HepG2 (cell line): ENCODE measurements at regions not wholly inside any gene's neighbourhood (a gene's known extent, or its start where the extent isn't known, plus 50 kb on each side); places are given as distances from the start of the nearest gene placed in this dataset.

ENCODE experiments used
- ATAC-seq: fragments of 200-7000 bp; cut with Tn5 transposase; 3 replicates; pipeline ENCODE4 v1.9.1; 2020; ENCODE audit warnings: mild to moderate bottlenecking, moderate library complexity
- BruUV-seq: library from RNA; stranded (reverse); fragments of 400-500 nt; replicated peaks from 2 replicates; lab custom pipeline; 2021; lab: Mats Ljungman, UMichigan
- CTCF ChIA-PET: fragments of 300-600 bp; formaldehyde crosslinking; extraction: SDS; loops from one replicate; lab custom pipeline; 2021; ENCODE audit warnings: low total read pairs, inconsistent platforms, low intra/inter-chr PET ratio; lab: Yijun Ruan, JAX
- POLR2A ChIA-PET: fragments of 350-600 bp; sonication (Branson Sonifier 250); formaldehyde crosslinking; loops from one replicate; lab custom pipeline; 2020; ENCODE audit warnings: antibody characterized with exemption, inconsistent platforms; lab: Yijun Ruan, JAX
- DNase-seq: peaks from one replicate; pipeline ENCODE4 v3.0.0-alpha.2; 2015; ENCODE audit warnings: low spot score
- FAIRE-seq: peaks from 3 replicates; lab custom pipeline; 2011; peaks lifted over from hg19 to GRCh38; lab: Jason Lieb, UNC
- H2AFZ ChIP-seq: one replicate; pipeline ENCODE4 v1.6.1; 2011; ENCODE audit warnings: low read length, inconsistent platforms
- H3K27ac ChIP-seq: fragments of 300-600 bp; 3 replicates; pipeline ENCODE4 v1.8.0; 2011; ENCODE audit warnings: mixed run types, mild to moderate bottlenecking, mixed read lengths, low read length, inconsistent platforms; ENCODE audit not compliant: insufficient read depth; ENCODE audit errors: extremely low read length
- H3K27me3 ChIP-seq, 2 experiments: fragments of 200-600 bp in 1 of 2; 2 replicates in 1 of 2; 3 replicates in 1 of 2; pipeline versions ENCODE4 v1.6.0 to v1.8.0; 2011; ENCODE audit warnings: low read length in 2 of 2, mild to moderate bottlenecking in 2 of 2, moderate library complexity in 2 of 2, inconsistent platforms in 1 of 2; ENCODE audit not compliant: insufficient read depth in 2 of 2, control insufficient read depth in 1 of 2
- H3K36me3 ChIP-seq, 2 experiments: fragments of 200-600 bp in 1 of 2; replicated peaks in 1 of 2; 2 replicates in 1 of 2; 3 replicates in 1 of 2; pipeline versions ENCODE4 v1.5.1 to v1.8.0; 2011; ENCODE audit warnings: low read length in 2 of 2, inconsistent platforms in 1 of 2; ENCODE audit not compliant: insufficient read depth in 2 of 2, control insufficient read depth in 1 of 2
- H3K4me1 ChIP-seq: 2 replicates; pipeline ENCODE4 v1.5.1; 2012; ENCODE audit warnings: low read length, inconsistent platforms; ENCODE audit not compliant: insufficient read depth
- H3K4me2 ChIP-seq: 2 replicates; pipeline ENCODE4 v1.6.0; 2011; ENCODE audit warnings: low read depth, low read length, inconsistent platforms
- H3K4me3 ChIP-seq, 3 experiments: fragments of 200-600 bp in 1 of 3; sonication (generic), shearing (Covaris generic) in 1 of 3; replicated peaks in 1 of 3; 2 replicates each; pipeline ENCODE4 v1.5.1; 2011 to 2016; ENCODE audit warnings: low read length in 3 of 3, inconsistent platforms in 2 of 3, low read depth in 2 of 3, mild to moderate bottlenecking in 2 of 3, control low read depth in 1 of 3, mixed read lengths in 1 of 3; ENCODE audit not compliant: insufficient read depth in 1 of 3
- H3K79me2 ChIP-seq: one replicate; pipeline ENCODE4 v1.6.1; 2011; ENCODE audit warnings: low read length, inconsistent platforms; ENCODE audit not compliant: insufficient read depth
- H3K9ac ChIP-seq: 2 replicates; pipeline ENCODE4 v1.6.0; 2011; ENCODE audit warnings: mild to moderate bottlenecking, low read depth, low read length, inconsistent platforms; ENCODE audit not compliant: insufficient read depth
- H3K9me3 ChIP-seq: 2 replicates; pipeline ENCODE4 v1.5.1; 2012; ENCODE audit warnings: mild to moderate bottlenecking, low read length
- H4K20me1 ChIP-seq: 2 replicates; pipeline ENCODE4 v1.6.0; 2011; ENCODE audit warnings: inconsistent platforms, mild to moderate bottlenecking, low read length, moderate library complexity; ENCODE audit not compliant: insufficient read depth
- ASH2L ChIP-seq: fragments of 300-600, 200-600 bp; sonication (generic); IDR thresholded peaks from 2 replicates; pipeline ENCODE4 v1.7.0; 2017; ENCODE audit warnings: low read depth, mild to moderate bottlenecking, moderate library complexity, mixed read lengths, low read length; ENCODE audit not compliant: insufficient read length
- MATR3 ChIP-seq: sonication (generic); formaldehyde crosslinking; IDR thresholded peaks from 2 replicates; pipeline ENCODE4 v1.4.0; 2020; ENCODE audit warnings: missing genetic modification reagents
- in situ Hi-C: cut with HindIII; loops from 2 replicates; pipeline ENCODE4 v1.10.0; 2017; ENCODE audit warnings: low pct_unique_long_range_greater_than_20kb; ENCODE audit not compliant: extremely low pct_ligation_motif_present
- intact Hi-C: fragments of 100-400 bp; cut with micrococcal nuclease; formaldehyde crosslinking; loops from one replicate; pipeline ENCODE4 v1.10.0; 2022; ENCODE audit not compliant: unreplicated experiment
- TF ChIP-seq, protein P1 (sequence below): sonication (generic); formaldehyde crosslinking; IDR thresholded peaks from 2 replicates; pipeline ENCODE4 v1.4.0; 2020; ENCODE audit warnings: missing genetic modification reagents
- TF ChIP-seq, protein P2 (sequence below): sonication (generic); formaldehyde crosslinking; IDR thresholded peaks from 2 replicates; pipeline ENCODE4 v1.5.1; 2020; ENCODE audit warnings: mild to moderate bottlenecking, moderate library complexity, missing genetic modification reagents
- TF ChIP-seq, protein P3 (sequence below), 2 experiments: sonication (generic) in 1 of 2; formaldehyde crosslinking in 1 of 2; IDR thresholded peaks; 2 replicates each; pipeline versions ENCODE4 v1.6.1 to v1.9.0; 2014 to 2022; ENCODE audit warnings: antibody characterized with exemption in 1 of 2, borderline replicate concordance in 1 of 2, inconsistent platforms in 1 of 2, low read depth in 1 of 2, missing genetic modification reagents in 1 of 2
- TF ChIP-seq, protein P4 (sequence below): sonication (generic); formaldehyde crosslinking; IDR thresholded peaks from 2 replicates; pipeline ENCODE4 v1.5.0; 2020; ENCODE audit warnings: mild to moderate bottlenecking, missing genetic modification reagents, borderline replicate concordance

DNA sequence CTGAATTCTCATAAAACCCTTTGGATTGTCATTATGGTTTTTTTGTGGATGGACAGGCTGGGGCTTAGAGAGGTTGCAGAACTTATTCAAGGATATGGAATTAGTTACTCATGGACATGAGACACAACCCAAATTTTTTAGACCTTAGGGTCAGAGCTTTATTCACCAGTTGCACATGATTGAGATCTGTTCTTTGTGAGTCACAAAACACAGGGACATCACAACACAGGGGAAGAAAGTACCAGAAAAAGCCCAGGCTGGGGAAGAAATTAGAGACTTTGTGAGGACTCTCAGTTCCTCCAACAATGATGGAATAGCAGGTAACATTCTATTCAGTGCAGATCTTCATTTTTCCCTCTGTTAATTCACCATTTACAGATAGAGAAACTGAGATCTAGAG, 602.4 kb upstream of the CPEB2 start:
- Histone ChIP-seq H4K20me1 (no peaks in the 10 kb centered on the region), H3K79me2 (no peaks in the 10 kb centered on the region), H3K4me1 (no peaks in the 10 kb centered on the region), H2AFZ (no peak overlapping the region), H3K9me3 (peaks cover 74% of the 10 kb centered on the region), H3K4me3 (no peak overlapping the region), H3K4me2 (no peak overlapping the region), H3K36me3 (no peaks in the 10 kb centered on the region), H3K9ac (no peak overlapping the region), H3K27me3 (no peaks in the 10 kb centered on the region), H3K27ac (no peak overlapping the region)
- intact Hi-C loops (no loop called here), in situ Hi-C loops (no loop called here)
- ChIA-PET CTCF (no interaction called here), POLR2A (no interaction called here)
- BruUV-seq, result no TSS peak
- no peak for DNase-seq
- no peak for ATAC-seq
- FAIRE-seq, result no peak
- TF ChIP-seq, protein P1, sequence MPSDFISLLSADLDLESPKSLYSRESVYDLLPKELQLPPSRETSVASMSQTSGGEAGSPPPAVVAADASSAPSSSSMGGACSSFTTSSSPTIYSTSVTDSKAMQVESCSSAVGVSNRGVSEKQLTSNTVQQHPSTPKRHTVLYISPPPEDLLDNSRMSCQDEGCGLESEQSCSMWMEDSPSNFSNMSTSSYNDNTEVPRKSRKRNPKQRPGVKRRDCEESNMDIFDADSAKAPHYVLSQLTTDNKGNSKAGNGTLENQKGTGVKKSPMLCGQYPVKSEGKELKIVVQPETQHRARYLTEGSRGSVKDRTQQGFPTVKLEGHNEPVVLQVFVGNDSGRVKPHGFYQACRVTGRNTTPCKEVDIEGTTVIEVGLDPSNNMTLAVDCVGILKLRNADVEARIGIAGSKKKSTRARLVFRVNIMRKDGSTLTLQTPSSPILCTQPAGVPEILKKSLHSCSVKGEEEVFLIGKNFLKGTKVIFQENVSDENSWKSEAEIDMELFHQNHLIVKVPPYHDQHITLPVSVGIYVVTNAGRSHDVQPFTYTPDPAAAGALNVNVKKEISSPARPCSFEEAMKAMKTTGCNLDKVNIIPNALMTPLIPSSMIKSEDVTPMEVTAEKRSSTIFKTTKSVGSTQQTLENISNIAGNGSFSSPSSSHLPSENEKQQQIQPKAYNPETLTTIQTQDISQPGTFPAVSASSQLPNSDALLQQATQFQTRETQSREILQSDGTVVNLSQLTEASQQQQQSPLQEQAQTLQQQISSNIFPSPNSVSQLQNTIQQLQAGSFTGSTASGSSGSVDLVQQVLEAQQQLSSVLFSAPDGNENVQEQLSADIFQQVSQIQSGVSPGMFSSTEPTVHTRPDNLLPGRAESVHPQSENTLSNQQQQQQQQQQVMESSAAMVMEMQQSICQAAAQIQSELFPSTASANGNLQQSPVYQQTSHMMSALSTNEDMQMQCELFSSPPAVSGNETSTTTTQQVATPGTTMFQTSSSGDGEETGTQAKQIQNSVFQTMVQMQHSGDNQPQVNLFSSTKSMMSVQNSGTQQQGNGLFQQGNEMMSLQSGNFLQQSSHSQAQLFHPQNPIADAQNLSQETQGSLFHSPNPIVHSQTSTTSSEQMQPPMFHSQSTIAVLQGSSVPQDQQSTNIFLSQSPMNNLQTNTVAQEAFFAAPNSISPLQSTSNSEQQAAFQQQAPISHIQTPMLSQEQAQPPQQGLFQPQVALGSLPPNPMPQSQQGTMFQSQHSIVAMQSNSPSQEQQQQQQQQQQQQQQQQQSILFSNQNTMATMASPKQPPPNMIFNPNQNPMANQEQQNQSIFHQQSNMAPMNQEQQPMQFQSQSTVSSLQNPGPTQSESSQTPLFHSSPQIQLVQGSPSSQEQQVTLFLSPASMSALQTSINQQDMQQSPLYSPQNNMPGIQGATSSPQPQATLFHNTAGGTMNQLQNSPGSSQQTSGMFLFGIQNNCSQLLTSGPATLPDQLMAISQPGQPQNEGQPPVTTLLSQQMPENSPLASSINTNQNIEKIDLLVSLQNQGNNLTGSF (CRISPR knock-in tag), result no peak
- TF ChIP-seq, protein P2, sequence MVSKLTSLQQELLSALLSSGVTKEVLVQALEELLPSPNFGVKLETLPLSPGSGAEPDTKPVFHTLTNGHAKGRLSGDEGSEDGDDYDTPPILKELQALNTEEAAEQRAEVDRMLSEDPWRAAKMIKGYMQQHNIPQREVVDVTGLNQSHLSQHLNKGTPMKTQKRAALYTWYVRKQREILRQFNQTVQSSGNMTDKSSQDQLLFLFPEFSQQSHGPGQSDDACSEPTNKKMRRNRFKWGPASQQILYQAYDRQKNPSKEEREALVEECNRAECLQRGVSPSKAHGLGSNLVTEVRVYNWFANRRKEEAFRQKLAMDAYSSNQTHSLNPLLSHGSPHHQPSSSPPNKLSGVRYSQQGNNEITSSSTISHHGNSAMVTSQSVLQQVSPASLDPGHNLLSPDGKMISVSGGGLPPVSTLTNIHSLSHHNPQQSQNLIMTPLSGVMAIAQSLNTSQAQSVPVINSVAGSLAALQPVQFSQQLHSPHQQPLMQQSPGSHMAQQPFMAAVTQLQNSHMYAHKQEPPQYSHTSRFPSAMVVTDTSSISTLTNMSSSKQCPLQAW (CRISPR knock-in tag), result no peak
- no peak for TF ChIP-seq ASH2L
- TF ChIP-seq, protein P3, sequence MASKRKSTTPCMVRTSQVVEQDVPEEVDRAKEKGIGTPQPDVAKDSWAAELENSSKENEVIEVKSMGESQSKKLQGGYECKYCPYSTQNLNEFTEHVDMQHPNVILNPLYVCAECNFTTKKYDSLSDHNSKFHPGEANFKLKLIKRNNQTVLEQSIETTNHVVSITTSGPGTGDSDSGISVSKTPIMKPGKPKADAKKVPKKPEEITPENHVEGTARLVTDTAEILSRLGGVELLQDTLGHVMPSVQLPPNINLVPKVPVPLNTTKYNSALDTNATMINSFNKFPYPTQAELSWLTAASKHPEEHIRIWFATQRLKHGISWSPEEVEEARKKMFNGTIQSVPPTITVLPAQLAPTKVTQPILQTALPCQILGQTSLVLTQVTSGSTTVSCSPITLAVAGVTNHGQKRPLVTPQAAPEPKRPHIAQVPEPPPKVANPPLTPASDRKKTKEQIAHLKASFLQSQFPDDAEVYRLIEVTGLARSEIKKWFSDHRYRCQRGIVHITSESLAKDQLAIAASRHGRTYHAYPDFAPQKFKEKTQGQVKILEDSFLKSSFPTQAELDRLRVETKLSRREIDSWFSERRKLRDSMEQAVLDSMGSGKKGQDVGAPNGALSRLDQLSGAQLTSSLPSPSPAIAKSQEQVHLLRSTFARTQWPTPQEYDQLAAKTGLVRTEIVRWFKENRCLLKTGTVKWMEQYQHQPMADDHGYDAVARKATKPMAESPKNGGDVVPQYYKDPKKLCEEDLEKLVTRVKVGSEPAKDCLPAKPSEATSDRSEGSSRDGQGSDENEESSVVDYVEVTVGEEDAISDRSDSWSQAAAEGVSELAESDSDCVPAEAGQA (IDR thresholded peaks at IDR 0.05; ENCODE audit: low read depth), result no peak
- TF ChIP-seq, protein P3 (CRISPR knock-in tag; IDR thresholded peaks at IDR 0.05; ENCODE audit: borderline replicate concordance), result no peak
- TF ChIP-seq, protein P4, sequence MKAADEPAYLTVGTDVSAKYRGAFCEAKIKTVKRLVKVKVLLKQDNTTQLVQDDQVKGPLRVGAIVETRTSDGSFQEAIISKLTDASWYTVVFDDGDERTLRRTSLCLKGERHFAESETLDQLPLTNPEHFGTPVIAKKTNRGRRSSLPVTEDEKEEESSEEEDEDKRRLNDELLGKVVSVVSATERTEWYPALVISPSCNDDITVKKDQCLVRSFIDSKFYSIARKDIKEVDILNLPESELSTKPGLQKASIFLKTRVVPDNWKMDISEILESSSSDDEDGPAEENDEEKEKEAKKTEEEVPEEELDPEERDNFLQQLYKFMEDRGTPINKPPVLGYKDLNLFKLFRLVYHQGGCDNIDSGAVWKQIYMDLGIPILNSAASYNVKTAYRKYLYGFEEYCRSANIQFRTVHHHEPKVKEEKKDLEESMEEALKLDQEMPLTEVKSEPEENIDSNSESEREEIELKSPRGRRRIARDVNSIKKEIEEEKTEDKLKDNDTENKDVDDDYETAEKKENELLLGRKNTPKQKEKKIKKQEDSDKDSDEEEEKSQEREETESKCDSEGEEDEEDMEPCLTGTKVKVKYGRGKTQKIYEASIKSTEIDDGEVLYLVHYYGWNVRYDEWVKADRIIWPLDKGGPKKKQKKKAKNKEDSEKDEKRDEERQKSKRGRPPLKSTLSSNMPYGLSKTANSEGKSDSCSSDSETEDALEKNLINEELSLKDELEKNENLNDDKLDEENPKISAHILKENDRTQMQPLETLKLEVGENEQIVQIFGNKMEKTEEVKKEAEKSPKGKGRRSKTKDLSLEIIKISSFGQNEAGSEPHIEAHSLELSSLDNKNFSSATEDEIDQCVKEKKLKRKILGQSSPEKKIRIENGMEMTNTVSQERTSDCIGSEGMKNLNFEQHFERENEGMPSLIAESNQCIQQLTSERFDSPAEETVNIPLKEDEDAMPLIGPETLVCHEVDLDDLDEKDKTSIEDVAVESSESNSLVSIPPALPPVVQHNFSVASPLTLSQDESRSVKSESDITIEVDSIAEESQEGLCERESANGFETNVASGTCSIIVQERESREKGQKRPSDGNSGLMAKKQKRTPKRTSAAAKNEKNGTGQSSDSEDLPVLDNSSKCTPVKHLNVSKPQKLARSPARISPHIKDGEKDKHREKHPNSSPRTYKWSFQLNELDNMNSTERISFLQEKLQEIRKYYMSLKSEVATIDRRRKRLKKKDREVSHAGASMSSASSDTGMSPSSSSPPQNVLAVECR (CRISPR knock-in tag), result no peak
- TF ChIP-seq MATR3 (CRISPR knock-in tag), result no peak
